ENCODE measurements at regions not wholly inside any gene's neighbourhood (a gene's known extent, or its start where the extent isn't known, plus 50 kb on each side); places are given as distances from the start of the nearest gene placed in this dataset.

GRCh38 chr13:91272235-91272777 is 75.2 kb upstream of the MIR17HG start:
- TF ChIP-seq FOXP2 (optimal IDR thresholded peaks at IDR 0.05; ENCODE audit: control extremely low read depth, extremely low read length, insufficient read depth) (no peak), EZH2 (IDR thresholded peaks at IDR 0.05) (no peak), POLR2AphosphoS5 (IDR thresholded peaks at IDR 0.05; ENCODE audit: borderline replicate concordance, low read depth, low read length) (no peak)
- no peaks in the 10 kb centered on the region for H3K9me3 ChIP-seq (ENCODE audit: low read depth, low read length)
- DNase-seq (ENCODE audit: low read depth, low spot score) = no peak
- no peak overlapping the region for H3K27ac ChIP-seq
- no peaks in the 10 kb centered on the region for H3K36me3 ChIP-seq (ENCODE audit: insufficient read depth, low read length)
- H3K9ac ChIP-seq (ENCODE audit: insufficient read length) = no peak overlapping the region
- no peak overlapping the region for H3K4me3 ChIP-seq

GRCh38 chr13:91273675-91274074 is 73.8 kb upstream of the MIR17HG start:
- no peak overlapping the region for H3K4me3 ChIP-seq
- DNase-seq (ENCODE audit: low read depth, low spot score) = no peak
- H3K36me3 ChIP-seq (ENCODE audit: insufficient read depth, low read length) = no peaks in the 10 kb centered on the region
- H3K27ac ChIP-seq = no peak overlapping the region
- H3K9ac ChIP-seq (ENCODE audit: insufficient read length) = no peak overlapping the region
- TF ChIP-seq FOXP2 (optimal IDR thresholded peaks at IDR 0.05; ENCODE audit: control extremely low read depth, extremely low read length, insufficient read depth) (no peak), POLR2AphosphoS5 (IDR thresholded peaks at IDR 0.05; ENCODE audit: borderline replicate concordance, low read depth, low read length) (no peak)
- H3K9me3 ChIP-seq (ENCODE audit: low read depth, low read length) = no peaks in the 10 kb centered on the region

DNA sequence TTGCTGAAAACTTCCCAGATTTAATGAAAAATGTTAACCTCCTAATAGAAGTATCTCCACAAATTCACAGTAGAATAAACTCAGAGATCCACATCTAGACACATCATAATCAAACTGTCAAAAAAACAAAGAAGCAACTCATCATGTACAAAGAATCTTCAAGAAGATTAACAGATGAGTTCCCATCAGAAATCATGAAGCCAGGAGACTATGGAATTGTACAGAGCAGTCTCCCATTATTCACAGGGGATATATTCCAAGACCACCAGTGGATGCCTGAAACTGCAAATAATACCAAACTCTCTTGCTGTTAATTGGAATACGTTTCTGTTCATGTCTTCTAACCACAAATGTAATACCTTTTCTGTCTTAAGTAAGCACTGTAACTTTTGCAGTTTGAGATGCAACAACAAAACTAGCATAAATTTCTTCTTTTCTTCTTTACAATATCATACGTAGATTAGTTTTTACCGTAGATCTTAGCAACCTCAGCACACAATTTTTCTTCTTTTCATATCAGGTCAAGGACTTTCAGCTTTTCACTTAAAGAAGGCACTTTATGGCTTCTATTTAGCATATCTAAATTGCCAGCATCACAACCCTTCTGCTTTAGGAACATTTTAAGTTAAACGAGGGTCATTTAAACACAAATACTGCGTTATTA is 70.3 kb upstream of the MIR17HG start:
- H3K9ac ChIP-seq (ENCODE audit: insufficient read length) = no peak overlapping the region
- TF ChIP-seq EZH2 (IDR thresholded peaks at IDR 0.05) = no peak
- no peak overlapping the region for H3K4me3 ChIP-seq
- no peaks in the 10 kb centered on the region for H3K36me3 ChIP-seq (ENCODE audit: insufficient read depth, low read length)
- no peaks in the 10 kb centered on the region for H3K9me3 ChIP-seq (ENCODE audit: low read depth, low read length)
- H3K27ac ChIP-seq = no peak overlapping the region
- no peak for DNase-seq (ENCODE audit: low read depth, low spot score)

DNA sequence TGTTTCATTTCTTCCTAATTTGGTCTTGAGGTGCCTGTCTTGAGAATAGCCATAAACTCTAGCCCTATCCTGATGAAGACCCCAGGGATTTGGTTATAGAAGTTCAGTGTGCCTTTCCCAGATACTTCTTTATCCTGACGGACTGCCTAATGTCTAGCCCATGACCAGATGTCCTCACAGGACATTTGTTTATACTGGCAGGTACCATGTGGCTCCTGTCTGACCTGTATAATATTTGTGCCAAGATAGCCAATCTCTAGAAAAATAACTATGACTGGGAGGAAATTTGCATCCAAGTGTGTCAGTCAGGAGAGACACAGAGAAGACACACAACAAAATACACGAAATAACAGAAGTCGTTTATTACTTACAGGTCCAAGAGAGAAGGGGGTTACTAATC is 69.2 kb upstream of the MIR17HG start:
- Histone ChIP-seq H3K4me3 (no peak overlapping the region), H3K9me3 (ENCODE audit: low read depth, low read length) (no peaks in the 10 kb centered on the region), H3K36me3 (ENCODE audit: insufficient read depth, low read length) (no peaks in the 10 kb centered on the region), H3K27ac (no peak overlapping the region), H3K9ac (ENCODE audit: insufficient read length) (no peak overlapping the region)
- DNase-seq (ENCODE audit: low read depth, low spot score) = no peak
- TF ChIP-seq EZH2 (IDR thresholded peaks at IDR 0.05) = no peak
- no peak for TF ChIP-seq FOXP2 (optimal IDR thresholded peaks at IDR 0.05; ENCODE audit: control extremely low read depth, extremely low read length, insufficient read depth)
- TF ChIP-seq POLR2AphosphoS5 (IDR thresholded peaks at IDR 0.05; ENCODE audit: borderline replicate concordance, low read depth, low read length) = no peak

DNA sequence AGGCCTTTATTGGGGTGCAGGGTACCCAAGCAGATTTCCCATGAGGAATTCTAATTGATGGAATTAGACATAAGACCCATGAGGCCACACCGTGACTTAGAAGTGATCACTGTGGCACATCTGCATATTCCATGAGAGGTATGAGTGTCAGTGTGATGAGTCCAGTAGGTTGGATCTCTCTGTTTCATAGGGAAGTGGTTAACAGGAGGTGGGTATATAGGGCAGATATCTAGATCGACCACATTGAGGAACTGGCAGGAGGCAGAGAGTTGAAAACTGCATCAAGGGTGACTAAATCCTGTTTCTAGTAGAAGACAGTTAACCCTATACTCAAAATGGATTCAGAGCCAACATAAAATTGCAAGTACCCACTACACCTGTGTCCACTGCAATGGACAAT is 68.6 kb upstream of the MIR17HG start:
- H3K9ac ChIP-seq (ENCODE audit: insufficient read length) = no peak overlapping the region
- TF ChIP-seq EZH2 (IDR thresholded peaks at IDR 0.05) (no peak), POLR2AphosphoS5 (IDR thresholded peaks at IDR 0.05; ENCODE audit: borderline replicate concordance, low read depth, low read length) (no peak), FOXP2 (optimal IDR thresholded peaks at IDR 0.05; ENCODE audit: control extremely low read depth, extremely low read length, insufficient read depth) (no peak)
- DNase-seq (ENCODE audit: low read depth, low spot score) = no peak
- H3K9me3 ChIP-seq (ENCODE audit: low read depth, low read length) = no peaks in the 10 kb centered on the region
- no peak overlapping the region for H3K27ac ChIP-seq
- no peaks in the 10 kb centered on the region for H3K36me3 ChIP-seq (ENCODE audit: insufficient read depth, low read length)
- no peak overlapping the region for H3K4me3 ChIP-seq

GRCh38 chr13:91280801-91281200 is 66.7 kb upstream of the MIR17HG start:
- H3K4me3 ChIP-seq = no peak overlapping the region
- no peak overlapping the region for H3K9ac ChIP-seq (ENCODE audit: insufficient read length)
- no peaks in the 10 kb centered on the region for H3K36me3 ChIP-seq (ENCODE audit: insufficient read depth, low read length)
- H3K9me3 ChIP-seq (ENCODE audit: low read depth, low read length) = no peaks in the 10 kb centered on the region
- no peak for DNase-seq (ENCODE audit: low read depth, low spot score)
- H3K27ac ChIP-seq = no peak overlapping the region
- no peak for TF ChIP-seq EZH2 (IDR thresholded peaks at IDR 0.05)

DNA sequence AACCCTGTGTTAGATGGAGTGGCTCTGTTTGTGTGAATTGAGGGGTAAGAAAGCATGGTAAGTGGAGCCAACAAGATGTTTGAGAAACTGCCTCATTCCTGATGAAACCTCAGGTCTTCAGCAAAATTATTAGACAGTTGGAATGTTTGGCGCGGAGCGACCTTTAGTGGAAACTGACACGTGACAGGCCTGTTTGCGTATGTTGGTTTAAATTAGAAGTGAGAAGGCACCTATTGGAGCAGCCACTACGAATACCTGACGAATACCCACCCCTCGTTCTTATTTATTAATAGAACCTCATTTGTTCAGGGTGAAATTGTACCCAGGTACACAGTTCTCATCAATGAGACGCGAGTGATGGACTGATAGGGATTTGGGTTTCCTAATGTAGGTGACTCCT is 63.2 kb upstream of the MIR17HG start:
- no peak for DNase-seq (ENCODE audit: low read depth, low spot score)
- H3K9ac ChIP-seq (ENCODE audit: insufficient read length) = no peak overlapping the region
- no peak overlapping the region for H3K27ac ChIP-seq
- no peaks in the 10 kb centered on the region for H3K9me3 ChIP-seq (ENCODE audit: low read depth, low read length)
- H3K4me3 ChIP-seq = no peak overlapping the region
- TF ChIP-seq FOXP2 (optimal IDR thresholded peaks at IDR 0.05; ENCODE audit: control extremely low read depth, extremely low read length, insufficient read depth) (no peak), POLR2AphosphoS5 (IDR thresholded peaks at IDR 0.05; ENCODE audit: borderline replicate concordance, low read depth, low read length) (no peak), EZH2 (IDR thresholded peaks at IDR 0.05) (no peak)
- no peaks in the 10 kb centered on the region for H3K36me3 ChIP-seq (ENCODE audit: insufficient read depth, low read length)

- Histone ChIP-seq H3K9ac (ENCODE audit: insufficient read length) (no peak overlapping the region), H3K27ac (no peak overlapping the region)
- DNase-seq (ENCODE audit: low read depth, low spot score) = no peak
These were observed 61.2 kb upstream of the MIR17HG start for GRCh38 chr13:91286317-91286716.

DNA sequence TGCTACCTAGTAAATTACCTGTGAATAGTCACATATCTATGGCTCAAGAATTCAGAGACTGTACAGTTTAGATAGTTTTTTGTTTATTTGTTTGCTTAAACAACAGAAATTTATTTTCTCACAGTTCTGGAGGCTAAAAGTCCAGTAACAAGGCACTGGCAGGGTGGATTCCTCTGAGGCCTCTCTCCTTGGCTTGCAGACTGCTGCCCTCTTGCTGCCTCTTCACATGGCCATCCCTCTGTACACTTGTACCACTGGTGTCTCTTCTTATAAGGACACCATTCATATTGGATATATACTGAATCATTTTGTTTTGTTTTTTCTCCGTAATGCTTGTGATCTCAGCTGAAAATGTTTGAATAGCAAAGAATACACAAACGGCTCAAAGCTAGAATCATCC is 56.4 kb upstream of the MIR17HG start:
- Histone ChIP-seq H3K36me3 (ENCODE audit: insufficient read depth, low read length) (no peaks in the 10 kb centered on the region), H3K9ac (ENCODE audit: insufficient read length) (no peak overlapping the region), H3K4me3 (no peak overlapping the region), H3K9me3 (ENCODE audit: low read depth, low read length) (no peaks in the 10 kb centered on the region), H3K27ac (no peak overlapping the region)
- DNase-seq (ENCODE audit: low read depth, low spot score) = no peak
- no peak for TF ChIP-seq POLR2AphosphoS5 (IDR thresholded peaks at IDR 0.05; ENCODE audit: borderline replicate concordance, low read depth, low read length)
- TF ChIP-seq EZH2 (IDR thresholded peaks at IDR 0.05) = no peak
- no peak for TF ChIP-seq FOXP2 (optimal IDR thresholded peaks at IDR 0.05; ENCODE audit: control extremely low read depth, extremely low read length, insufficient read depth)

More at GRCh38 chr13:91286317-91286716, 61.2 kb upstream of the MIR17HG start:
- no peaks in the 10 kb centered on the region for H3K36me3 ChIP-seq (ENCODE audit: insufficient read depth, low read length)
- no peak overlapping the region for H3K4me3 ChIP-seq
- no peaks in the 10 kb centered on the region for H3K9me3 ChIP-seq (ENCODE audit: low read depth, low read length)
- TF ChIP-seq POLR2AphosphoS5 (IDR thresholded peaks at IDR 0.05; ENCODE audit: borderline replicate concordance, low read depth, low read length) (no peak), EZH2 (IDR thresholded peaks at IDR 0.05) (no peak), FOXP2 (optimal IDR thresholded peaks at IDR 0.05; ENCODE audit: control extremely low read depth, extremely low read length, insufficient read depth) (no peak)
